HG02973 (cell line): ENCODE measurements at regions not wholly inside any gene's neighbourhood (a gene's known extent, or its start where the extent isn't known, plus 50 kb on each side); places are given as distances from the start of the nearest gene placed in this dataset.

ENCODE experiments used
- ATAC-seq: cut with Tn5 transposase; IDR thresholded peaks from one replicate; pipeline ENCODE4 v1.9.1; 2021; ENCODE audit warnings: moderate library complexity; ENCODE audit not compliant: unreplicated experiment

DNA sequence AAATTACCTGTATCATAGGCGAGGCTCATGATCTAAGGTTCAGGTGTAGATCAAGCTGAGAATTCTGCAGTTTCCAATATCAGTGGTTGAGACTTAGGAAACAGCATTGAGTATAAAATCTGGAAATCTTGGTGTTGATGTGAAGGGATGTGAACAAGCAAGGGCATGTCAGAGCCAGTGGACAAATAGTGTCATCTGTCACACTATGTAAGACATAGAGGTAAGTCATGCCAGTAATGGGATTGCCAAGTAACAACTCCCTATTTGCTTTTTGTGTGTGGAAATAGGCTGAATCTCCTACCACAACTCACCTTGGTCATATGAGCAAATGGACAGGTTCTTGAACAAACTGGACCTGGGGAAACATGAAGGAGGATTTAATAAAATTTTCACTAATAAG, 334.5 kb upstream of the EMCN start:
- no peak for ATAC-seq

GRCh38 chr4:100849319-100849718, 331.5 kb upstream of the EMCN start:
- ATAC-seq, result no peak

GRCh38 chr4:100848841-100849240, 331.0 kb upstream of the EMCN start:
- peak; percentile 84 for ATAC-seq

- ATAC-seq, result peak; percentile 80
These were observed 326.1 kb upstream of the EMCN start for GRCh38 chr4:100843910-100844309.

- no peak for ATAC-seq
These were observed 325.0 kb upstream of the EMCN start for GRCh38 chr4:100842856-100843255.

DNA sequence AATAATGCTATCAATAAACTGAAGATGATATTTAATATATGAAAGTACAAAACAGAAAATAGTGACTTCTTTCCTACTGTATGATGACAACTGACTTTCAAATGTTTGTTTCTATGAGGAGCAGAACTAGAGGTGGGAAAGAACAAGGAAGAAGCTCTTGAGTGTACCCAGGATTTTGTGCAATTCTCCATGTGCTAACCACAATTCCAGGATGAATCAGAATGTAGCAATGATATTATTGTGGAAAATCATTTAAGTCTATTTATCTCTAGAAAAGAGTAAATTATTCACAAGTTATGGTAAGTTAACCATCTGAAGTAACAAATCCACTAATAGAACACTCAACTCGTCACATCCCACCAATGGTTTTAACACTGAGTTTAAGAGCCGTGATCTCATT, 324.1 kb upstream of the EMCN start:
- ATAC-seq, result no peak

DNA sequence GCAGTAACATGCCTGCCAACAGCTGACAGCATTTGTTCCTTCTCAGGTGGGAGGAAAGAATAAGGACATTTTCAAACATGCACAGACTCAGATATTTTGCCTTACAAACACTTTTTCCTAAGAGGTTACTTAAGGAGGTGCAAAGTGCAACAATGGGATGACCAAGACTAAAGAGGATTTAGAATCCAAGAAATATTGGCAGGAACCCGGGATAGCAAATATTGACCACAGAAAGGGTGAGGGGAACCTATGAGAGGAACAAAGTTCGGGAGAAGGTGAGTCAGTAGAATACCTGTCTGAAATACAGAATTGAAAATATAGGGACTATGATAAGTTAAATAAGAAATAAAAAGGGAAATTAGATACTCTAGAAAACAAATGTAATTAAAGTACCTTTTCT, 321.9 kb upstream of the EMCN start:
- no peak for ATAC-seq

DNA sequence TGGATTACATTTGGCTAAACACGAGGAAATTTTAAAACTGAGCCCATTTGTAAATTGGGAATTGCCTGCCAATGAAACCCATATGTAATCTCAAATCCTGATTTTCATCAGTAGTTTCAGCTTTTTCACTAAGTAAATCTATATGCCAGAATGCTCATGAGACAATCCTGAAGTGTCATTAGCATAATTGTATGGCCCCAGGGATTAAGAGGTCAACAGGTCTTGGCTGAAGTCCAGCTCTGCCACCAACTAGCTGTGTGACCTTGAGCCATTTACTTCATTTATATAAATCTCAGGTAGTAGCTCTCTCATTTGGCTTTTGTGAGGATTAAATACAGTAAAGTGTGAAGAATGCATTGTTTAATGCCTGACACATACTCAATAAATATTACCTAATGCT, 320.5 kb upstream of the EMCN start:
- no peak for ATAC-seq

DNA sequence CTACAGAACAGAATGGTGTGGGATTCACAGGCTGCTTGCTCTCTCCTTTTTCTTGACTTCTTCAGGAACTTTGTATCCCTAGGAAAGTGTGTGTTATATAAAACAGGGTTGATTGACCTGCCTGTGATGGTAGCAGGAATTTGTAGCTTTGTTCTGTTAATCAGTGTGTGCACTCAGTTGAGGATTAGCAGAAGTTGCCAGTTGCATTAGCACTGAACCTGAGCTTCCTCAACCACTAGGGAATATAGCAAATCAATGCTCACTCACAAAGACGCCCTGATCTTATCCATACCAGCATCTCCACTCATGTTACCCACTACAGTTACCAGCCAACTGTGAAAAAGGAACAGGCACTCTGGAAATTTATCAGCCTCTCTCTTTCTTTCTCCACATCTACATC, 319.1 kb upstream of the EMCN start:
- ATAC-seq, result no peak

GRCh38 chr4:100834616-100835015, 316.8 kb upstream of the EMCN start:
- no peak for ATAC-seq

GRCh38 chr4:100833906-100834305, 316.1 kb upstream of the EMCN start:
- no peak for ATAC-seq

GRCh38 chr4:100828986-100829685, 311.3 kb upstream of the EMCN start:
- ATAC-seq, result no peak

DNA sequence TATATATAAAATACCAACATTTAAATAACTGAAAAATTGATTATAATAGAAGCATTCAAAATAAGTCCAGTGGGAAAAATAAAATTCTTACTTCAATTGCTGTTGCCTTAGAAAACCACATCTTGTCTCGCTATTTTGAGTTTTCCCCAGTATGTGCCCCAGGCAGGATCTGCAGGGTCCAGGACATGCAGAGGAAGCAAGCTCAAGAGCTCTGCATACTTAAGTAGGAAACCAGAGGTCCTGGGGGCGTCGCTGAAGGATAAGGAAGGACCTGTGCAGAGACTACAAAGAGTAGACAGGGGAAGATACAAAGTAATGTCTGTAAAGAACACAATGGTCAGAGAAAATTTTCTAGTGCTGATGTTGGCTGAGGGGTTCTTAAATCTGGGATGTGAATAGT, 310.5 kb upstream of the EMCN start:
- ATAC-seq, result no peak

DNA sequence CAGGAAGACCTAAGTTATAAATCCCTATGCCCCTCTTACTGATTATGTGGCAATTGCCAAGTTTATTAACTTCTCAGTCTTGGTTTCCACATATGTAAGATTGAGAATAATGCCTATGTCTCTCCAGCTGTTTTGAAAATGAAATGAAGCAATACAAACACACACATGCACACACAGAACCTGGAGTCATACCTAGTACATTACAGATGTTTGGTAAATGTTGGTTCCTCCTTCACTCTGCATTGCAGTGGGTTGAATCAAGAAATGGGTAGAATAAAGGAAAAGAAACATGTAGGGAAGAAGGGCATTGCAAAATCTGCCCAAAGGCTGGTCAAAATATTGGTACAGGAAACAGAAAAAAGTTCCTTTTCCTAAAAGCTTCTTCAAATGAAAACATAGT, 309.9 kb upstream of the EMCN start:
- ATAC-seq, result no peak

GRCh38 chr4:100826808-100827548, 309.2 kb upstream of the EMCN start:
- no peak for ATAC-seq

GRCh38 chr4:100826067-100826466, 308.2 kb upstream of the EMCN start:
- ATAC-seq, result no peak

DNA sequence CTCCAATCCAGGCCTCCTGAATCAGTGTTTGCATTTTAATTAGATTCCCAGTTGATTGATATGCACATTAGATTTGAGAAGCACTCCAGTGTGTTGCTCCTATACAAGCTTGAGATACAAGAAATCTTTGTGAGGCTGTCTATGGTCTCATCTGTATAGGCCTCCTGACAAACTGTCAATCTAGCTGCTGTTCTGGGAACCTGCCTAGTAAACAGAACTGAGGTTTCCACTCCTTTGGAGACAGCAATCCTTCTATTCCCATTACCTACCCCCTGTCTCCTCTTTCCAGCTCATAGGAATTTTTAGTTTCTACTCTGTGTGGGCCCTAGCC, 306.1 kb upstream of the EMCN start:
- ATAC-seq, result peak; percentile 7

- peak; percentile 80 for ATAC-seq
These were observed 305.5 kb upstream of the EMCN start for GRCh38 chr4:100823066-100823992.

GRCh38 chr4:100820249-100820648, 302.4 kb upstream of the EMCN start:
- no peak for ATAC-seq

DNA sequence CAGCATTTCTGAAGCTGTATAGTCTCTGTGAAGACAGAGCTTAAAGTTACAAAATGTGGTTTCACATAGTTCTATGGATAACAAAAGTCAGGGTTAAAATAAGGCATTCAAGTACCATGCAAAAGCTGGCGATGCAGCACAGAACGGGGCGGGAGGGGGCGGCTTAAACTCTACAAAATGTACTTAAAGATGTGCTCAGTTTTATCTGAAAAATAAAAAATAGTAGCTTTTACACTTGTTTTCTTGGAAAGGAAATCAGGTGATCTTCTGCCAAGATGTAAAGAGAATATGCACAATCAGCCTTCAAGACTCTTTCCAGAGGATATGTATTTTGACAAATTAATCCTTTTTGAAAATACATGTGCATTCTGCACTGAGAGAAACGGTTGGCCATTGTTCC, 301.7 kb upstream of the EMCN start:
- ATAC-seq, result no peak

DNA sequence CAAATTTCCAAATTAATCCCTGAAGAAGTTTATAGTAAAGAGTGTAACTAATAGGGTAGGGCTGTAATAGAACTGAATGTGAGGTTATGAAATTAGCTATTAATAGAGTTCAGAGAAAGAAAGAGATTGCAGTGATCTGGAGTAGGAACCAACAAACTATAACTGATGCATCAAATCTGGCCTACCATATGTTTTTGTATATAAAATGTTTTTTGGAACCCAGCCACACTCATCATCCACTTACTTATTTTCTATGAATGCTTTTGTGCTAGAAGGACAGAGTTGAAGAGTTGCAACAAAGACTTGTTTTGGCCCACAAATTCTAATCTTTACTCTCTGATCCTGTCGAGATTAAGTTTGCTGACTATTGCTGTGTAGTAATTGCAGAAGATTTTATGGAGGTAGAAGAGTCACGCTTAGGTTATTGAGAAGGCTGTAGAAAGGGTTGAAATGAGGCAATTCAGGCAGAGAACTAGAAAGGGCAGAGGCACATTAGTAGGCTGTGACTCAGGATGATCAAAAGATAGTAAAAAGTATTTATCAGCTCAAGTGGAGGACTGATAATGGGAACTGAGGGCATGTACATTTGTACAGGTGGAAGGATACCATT, 298.7 kb upstream of the EMCN start:
- no peak for ATAC-seq
